ENCODE measurements at regions not wholly inside any gene's neighbourhood (a gene's known extent, or its start where the extent isn't known, plus 50 kb on each side); places are given as distances from the start of the nearest gene placed in this dataset.
A peak's percentile ranks its signal among the peaks of the same experiment; 100 is the strongest.

DNA sequence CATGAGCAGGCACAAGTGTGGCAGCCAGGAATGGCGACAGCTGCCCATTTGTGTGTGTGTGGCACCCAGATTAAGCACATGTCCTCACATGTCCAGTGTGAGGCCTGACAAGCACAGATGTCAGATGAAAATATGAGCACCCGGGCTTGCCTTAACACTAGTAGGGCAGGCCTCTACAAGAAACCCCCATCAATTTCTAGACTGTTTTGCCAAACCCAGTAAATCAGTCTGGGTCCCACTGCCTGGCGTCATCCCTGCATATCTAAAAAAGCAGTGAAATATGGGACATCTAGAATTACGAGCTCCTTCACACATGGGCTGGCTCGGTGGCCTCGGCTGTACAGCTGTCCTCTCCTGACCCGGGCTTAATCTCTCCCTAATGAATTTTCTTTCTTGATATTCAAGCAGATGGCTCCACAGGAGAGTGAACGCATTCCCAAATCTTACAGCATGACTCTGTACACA, 432.7 kb downstream of the FOXO1 start:
- Histone ChIP-seq H3K4me1 (peaks cover 0 to 45% (median 15%) of the 10 kb centered on the region in 9 donors), H3K27ac (peak overlapping the region in 7 of 10 donors; percentile 7 to 67 (median 63)), H3K4me3 (no peak overlapping the region), H3K27me3 (no peaks in the 10 kb centered on the region), H3K9me3 (peaks cover 0 to 3% (median 0%) of the 10 kb centered on the region in 11 donors), H3K36me3 (no peaks in the 10 kb centered on the region)
- intact Hi-C loops (cut with DNase I), result loop anchor here in 1 of 10 donors (10.0 kb wide), 1 partner anchor 431 kb away; the partner anchor contains the start of gene FOXO1
- DNase-seq (peak; percentile 45 to 49), ATAC-seq (peak; percentile 50 to 81 (median 64))
- TF ChIP-seq, protein P1, sequence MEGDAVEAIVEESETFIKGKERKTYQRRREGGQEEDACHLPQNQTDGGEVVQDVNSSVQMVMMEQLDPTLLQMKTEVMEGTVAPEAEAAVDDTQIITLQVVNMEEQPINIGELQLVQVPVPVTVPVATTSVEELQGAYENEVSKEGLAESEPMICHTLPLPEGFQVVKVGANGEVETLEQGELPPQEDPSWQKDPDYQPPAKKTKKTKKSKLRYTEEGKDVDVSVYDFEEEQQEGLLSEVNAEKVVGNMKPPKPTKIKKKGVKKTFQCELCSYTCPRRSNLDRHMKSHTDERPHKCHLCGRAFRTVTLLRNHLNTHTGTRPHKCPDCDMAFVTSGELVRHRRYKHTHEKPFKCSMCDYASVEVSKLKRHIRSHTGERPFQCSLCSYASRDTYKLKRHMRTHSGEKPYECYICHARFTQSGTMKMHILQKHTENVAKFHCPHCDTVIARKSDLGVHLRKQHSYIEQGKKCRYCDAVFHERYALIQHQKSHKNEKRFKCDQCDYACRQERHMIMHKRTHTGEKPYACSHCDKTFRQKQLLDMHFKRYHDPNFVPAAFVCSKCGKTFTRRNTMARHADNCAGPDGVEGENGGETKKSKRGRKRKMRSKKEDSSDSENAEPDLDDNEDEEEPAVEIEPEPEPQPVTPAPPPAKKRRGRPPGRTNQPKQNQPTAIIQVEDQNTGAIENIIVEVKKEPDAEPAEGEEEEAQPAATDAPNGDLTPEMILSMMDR (IDR thresholded peaks at IDR 0.05), result no peak
- 61 to 65% methylated on average over 8 of the region's 8 CpGs for WGBS, 2 donors

DNA sequence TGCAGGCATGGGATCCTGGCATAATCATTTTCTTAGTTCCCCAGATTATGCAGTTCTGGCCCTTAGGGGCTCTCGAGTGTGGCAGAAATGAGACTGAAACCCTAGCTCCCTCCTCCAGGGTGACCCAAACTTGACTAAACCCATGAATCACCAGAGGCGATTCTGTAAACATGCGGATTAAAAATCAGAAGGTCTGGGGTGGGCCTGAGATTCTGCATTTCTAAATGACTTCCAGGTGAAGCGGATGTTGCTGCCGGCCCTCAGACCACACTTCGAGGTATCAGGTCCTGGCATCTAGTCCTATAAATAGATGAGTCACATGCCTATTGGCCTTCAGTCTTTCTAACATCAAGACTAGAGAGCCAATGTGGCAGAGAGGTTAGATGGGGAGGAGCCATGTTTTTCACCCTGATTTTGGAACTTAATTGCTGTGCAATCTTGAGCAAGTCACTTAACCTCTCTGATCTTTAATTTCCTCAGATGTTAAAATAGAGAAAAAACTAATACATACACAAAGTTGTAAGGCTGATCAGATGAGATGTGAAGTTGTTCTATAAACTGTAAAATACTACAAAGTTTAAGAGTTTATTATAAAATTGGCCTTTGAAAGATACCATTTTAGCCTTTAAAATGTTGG, 431.2 kb downstream of the FOXO1 start:
- 82 to 89% methylated on average over 6 of the region's 6 CpGs for WGBS, 2 donors
- H3K9me3 ChIP-seq, result peaks cover 0 to 3% (median 0%) of the 10 kb centered on the region in 11 donors
- ATAC-seq (no peak), DNase-seq (no peak)
- H3K4me3 ChIP-seq, result no peak overlapping the region
- intact Hi-C loops (cut with DNase I), result loop anchor here in 1 of 10 donors (10.0 kb wide), 1 partner anchor 430 kb away; the partner anchor contains the start of gene FOXO1
- no peaks in the 10 kb centered on the region for H3K36me3 ChIP-seq
- H3K4me1 ChIP-seq, result peaks cover 0 to 45% (median 15%) of the 10 kb centered on the region in 9 donors
- TF ChIP-seq, protein P1 (IDR thresholded peaks at IDR 0.05), result no peak
- no peaks in the 10 kb centered on the region for H3K27me3 ChIP-seq
- peak overlapping the region in 6 of 10 donors; percentile 28 to 64 (median 41) for H3K27ac ChIP-seq

DNA sequence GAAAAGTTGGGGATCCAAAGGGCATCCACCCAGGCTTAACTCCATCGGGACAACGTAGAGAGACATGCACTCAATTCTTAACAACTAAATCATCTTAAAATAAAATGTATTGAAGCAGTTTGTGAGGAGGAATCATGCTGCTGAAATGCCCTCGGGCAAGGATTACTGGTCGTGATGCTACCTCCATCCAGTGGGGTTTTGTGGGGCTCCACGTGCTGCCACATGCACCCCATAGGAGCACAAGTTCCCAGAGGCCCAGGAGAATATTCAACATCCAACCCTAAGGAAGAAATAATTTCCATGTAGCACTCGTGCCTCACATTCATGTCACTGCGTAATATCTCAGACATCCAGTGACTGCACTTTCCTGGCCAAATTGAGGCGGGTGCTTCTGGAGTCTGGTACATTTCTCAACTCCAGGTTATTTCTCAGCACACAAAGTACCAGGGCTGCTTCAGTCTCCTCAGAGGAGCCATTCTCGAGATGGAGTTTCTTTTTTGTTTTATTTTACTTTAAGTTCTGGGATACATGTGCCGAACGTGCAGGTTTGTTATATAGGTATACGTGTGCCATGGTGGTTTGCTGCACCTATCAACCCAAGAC, 429.8 kb downstream of the FOXO1 start:
- Histone ChIP-seq H3K36me3 (no peaks in the 10 kb centered on the region), H3K4me3 (no peak overlapping the region), H3K4me1 (peaks cover 0 to 34% (median 6%) of the 10 kb centered on the region in 9 donors), H3K27me3 (no peaks in the 10 kb centered on the region), H3K27ac (peak overlapping the region; percentile 34 to 81 (median 63)), H3K9me3 (peaks cover 0 to 3% (median 0%) of the 10 kb centered on the region in 11 donors)
- intact Hi-C loops (cut with DNase I), result loop anchor here in 1 of 10 donors (10.0 kb wide), 1 partner anchor 428 kb away; the partner anchor contains the start of gene FOXO1
- 73 to 76% methylated on average over 12 of the region's 12 CpGs for WGBS, 2 donors
- DNase-seq (peak in 1 of 2 donors; percentile 15), ATAC-seq (peak; percentile 41 to 79 (median 64))
- TF ChIP-seq, protein P1 (IDR thresholded peaks at IDR 0.05), result no peak

DNA sequence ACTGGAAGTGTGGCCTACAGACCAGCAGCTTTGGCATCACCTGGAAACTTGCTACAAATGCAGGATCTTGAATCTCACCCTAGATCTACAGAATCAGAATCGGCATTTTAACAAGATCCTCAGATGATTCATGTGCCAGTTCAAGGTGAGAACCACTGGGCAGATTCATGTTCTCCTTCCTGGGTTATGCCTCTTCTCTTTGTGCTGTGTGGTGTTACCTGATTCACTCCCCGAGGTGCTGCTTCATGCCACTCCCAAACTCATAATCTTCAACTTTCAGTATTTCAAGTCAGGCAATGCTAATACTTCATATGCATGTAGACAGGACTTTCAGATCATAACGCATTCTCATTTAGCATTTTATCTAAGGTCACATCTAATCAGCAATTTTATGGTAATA, 427.7 kb downstream of the FOXO1 start:
- Histone ChIP-seq H3K4me3 (no peak overlapping the region), H3K9me3 (peaks cover 0 to 3% (median 0%) of the 10 kb centered on the region in 11 donors), H3K27me3 (no peaks in the 10 kb centered on the region), H3K4me1 (peaks cover 0 to 25% (median 0%) of the 10 kb centered on the region in 9 donors), H3K36me3 (no peaks in the 10 kb centered on the region), H3K27ac (no peak overlapping the region)
- DNase-seq (no peak), ATAC-seq (no peak)
- intact Hi-C loops (cut with DNase I), result loop anchor here in 1 of 10 donors (10.0 kb wide), 1 partner anchor 426 kb away; the partner anchor contains the start of gene FOXO1
- TF ChIP-seq, protein P1 (IDR thresholded peaks at IDR 0.05), result no peak
- 95 to 98% methylated on average over 3 of the region's 3 CpGs for WGBS, 2 donors

Data from heart right ventricle (tissue), 16 donors.